HFF-Myc (cell line): ENCODE measurements at regions not wholly inside any gene's neighbourhood (a gene's known extent, or its start where the extent isn't known, plus 50 kb on each side); places are given as distances from the start of the nearest gene placed in this dataset.
"Not testable (repeated sequence)": the region's sequence is repeated elsewhere in the genome, so short reads cannot be mapped to it uniquely, and the experiment has no call there.

ENCODE experiments used
- DNase-seq: peaks from one replicate; pipeline ENCODE4 v3.0.0-alpha.2; 2011; ENCODE audit warnings: low read depth; ENCODE audit errors: extremely low read depth
- H3K4me3 ChIP-seq: replicated peaks from 2 replicates; pipeline ENCODE4 v1.5.1; 2011; ENCODE audit warnings: low read depth, mild to moderate bottlenecking, control low read depth, low read length
- TF ChIP-seq, protein P1 (sequence below): IDR thresholded peaks from 2 replicates; pipeline ENCODE4 v1.5.1; 2012; ENCODE audit warnings: mild to moderate bottlenecking, low read depth, low read length, control low read depth; ENCODE audit errors: missing control alignments

DNA sequence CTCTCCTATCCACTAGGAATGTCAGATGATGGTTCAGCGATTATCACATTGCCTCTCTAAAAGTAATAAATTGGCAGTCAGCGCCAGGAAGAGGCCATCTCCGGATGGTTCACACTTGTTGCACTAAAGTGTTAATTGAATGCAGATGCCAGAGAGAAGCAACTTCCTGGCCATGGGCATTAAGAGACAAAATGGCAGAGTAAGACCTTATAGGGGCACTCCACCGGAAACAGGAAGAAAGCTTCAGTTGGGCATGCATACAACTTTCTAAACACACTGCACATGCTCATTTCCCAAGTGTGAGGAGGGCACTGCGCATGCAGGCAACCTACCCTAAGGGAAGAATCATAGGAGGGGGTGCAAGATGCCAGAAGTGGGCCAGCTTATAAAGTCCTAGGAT is 71.7 kb upstream of the AUTS2 start:
- TF ChIP-seq, protein P1, sequence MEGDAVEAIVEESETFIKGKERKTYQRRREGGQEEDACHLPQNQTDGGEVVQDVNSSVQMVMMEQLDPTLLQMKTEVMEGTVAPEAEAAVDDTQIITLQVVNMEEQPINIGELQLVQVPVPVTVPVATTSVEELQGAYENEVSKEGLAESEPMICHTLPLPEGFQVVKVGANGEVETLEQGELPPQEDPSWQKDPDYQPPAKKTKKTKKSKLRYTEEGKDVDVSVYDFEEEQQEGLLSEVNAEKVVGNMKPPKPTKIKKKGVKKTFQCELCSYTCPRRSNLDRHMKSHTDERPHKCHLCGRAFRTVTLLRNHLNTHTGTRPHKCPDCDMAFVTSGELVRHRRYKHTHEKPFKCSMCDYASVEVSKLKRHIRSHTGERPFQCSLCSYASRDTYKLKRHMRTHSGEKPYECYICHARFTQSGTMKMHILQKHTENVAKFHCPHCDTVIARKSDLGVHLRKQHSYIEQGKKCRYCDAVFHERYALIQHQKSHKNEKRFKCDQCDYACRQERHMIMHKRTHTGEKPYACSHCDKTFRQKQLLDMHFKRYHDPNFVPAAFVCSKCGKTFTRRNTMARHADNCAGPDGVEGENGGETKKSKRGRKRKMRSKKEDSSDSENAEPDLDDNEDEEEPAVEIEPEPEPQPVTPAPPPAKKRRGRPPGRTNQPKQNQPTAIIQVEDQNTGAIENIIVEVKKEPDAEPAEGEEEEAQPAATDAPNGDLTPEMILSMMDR, result no peak
- DNase-seq, result no peak
- no peak overlapping the region for H3K4me3 ChIP-seq

DNA sequence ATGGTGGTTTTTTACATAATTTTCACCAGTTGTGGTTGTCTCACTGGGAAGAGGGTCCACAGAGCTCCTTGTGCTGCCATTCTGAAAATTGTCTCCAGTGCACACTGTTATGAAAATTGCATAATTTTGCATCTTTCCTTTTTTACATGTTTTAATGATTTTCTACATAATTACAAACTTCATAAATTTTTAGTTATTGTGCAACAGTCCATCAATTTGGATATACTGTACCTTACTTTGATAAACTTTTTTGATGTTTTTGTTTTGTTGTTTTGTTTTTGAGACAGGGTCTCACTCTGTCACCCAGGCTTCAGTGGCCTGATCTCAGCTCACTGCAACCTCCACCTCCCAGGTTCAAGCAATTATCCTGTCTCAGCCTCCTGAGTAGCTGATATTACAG is 70.6 kb upstream of the AUTS2 start:
- no peak for DNase-seq
- H3K4me3 ChIP-seq, result no peak overlapping the region
- TF ChIP-seq, protein P1, result no peak

DNA sequence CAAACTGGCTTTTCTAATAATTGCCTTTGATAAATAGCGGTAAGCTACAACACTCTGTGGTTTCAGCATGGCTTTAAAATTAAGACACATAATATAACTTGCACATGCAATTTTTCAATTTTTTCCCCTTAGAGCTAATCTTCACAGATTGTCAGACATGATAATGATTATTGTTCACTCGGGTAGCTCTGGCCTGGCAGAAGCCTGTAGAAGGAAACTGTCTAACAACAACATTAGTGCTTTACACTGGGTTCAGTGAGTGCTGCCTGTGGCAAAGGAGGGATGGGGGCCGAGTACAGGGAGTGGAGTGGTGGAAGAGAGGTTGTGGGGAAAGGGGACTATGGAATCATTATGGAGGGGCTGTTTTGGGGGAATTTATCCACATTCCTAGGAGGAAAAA is 67.2 kb upstream of the AUTS2 start:
- H3K4me3 ChIP-seq, result no peak overlapping the region
- DNase-seq, result no peak
- TF ChIP-seq, protein P1, result no peak

DNA sequence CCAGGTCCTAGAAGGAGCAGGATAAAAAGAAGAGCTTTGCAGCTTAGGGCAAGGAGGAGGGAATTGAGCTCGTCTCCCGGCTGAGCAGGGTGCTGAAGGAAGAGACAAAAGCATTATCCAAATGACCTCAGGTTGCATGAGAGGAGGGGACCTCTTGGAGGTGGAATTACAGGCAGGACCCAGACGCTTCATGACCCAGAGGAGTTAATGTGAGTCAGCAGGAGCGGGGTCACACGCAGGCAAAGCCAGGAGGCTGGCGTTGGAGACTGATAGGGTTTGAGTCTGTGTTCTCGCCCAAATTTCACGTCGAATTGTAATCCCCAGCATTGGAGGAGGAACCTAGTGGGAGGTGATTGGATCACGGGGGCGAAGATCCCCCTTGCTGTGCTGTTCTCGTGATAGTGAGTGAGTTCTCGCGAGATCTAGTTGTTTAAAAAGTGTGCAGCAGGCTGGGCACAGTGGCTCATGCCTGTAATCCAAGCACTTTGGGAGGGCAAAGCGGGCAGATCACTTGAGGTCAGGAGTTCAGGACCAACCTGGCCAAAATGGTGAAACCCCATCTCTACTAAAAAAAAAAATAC is 63.7 kb upstream of the AUTS2 start:
- TF ChIP-seq, protein P1, result no peak
- H3K4me3 ChIP-seq, result no peak overlapping the region
- DNase-seq, result no peak

DNA sequence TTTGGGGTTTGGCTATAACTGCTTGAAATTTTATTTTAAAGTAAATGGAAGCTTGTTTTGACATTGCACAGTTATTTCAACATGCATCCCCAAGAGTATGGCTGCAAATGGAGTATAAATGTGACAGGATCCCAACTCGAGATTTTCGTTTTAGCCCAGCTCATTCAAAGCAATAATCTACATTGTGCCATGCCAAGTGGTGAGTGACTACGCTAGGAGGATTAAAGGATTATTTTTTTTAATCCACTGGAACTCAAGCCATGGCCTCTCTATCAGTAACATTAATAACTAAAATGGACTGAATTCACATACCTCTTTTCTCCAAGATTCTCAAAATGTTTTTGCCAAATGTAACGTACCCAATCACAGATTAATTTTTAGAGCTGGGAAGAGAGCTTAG is 60.6 kb upstream of the AUTS2 start:
- DNase-seq, result no peak
- TF ChIP-seq, protein P1, result no peak
- H3K4me3 ChIP-seq, result no peak overlapping the region

DNA sequence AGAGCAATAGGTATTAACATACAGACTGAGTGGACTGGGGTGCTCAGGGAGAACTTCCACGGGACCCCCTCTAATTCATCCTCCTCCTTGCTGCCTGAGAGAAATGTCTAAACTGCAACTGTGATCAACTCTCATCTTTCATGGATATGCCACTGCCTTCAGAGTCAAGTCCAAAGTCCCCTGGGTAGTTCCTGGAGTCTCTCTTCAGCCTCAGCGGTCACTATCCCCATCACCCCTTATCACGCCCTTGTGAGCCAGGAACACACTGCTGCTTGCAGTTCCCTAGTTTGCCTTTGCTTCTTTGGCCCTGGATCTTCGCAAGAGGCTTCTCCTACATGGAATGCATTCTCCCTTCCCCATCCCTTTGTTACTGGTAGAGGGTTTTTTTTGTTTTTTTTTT is 58.7 kb upstream of the AUTS2 start:
- no peak overlapping the region for H3K4me3 ChIP-seq
- DNase-seq, result no peak
- TF ChIP-seq, protein P1, result no peak

DNA sequence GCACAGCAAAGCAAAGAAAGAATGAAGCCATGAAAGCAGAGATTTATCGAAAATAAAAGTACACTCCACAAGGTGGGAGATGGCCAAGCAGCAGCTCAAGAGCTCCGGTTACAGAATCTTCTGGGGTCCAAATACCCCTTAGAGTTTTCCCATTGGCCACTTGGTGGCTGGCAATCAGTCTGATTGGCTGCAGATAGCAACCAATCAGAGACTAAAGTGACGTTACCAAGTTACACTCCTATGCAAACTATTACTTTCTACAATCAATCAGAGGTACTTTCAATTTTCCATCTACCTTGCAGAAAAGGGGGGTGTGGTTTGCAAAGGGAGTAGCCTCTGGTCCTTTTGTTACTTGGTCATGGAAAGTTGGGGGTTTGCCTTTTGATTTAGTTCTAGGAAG is 58.0 kb upstream of the AUTS2 start:
- TF ChIP-seq, protein P1, result no peak
- DNase-seq, result no peak
- H3K4me3 ChIP-seq, result no peak overlapping the region

DNA sequence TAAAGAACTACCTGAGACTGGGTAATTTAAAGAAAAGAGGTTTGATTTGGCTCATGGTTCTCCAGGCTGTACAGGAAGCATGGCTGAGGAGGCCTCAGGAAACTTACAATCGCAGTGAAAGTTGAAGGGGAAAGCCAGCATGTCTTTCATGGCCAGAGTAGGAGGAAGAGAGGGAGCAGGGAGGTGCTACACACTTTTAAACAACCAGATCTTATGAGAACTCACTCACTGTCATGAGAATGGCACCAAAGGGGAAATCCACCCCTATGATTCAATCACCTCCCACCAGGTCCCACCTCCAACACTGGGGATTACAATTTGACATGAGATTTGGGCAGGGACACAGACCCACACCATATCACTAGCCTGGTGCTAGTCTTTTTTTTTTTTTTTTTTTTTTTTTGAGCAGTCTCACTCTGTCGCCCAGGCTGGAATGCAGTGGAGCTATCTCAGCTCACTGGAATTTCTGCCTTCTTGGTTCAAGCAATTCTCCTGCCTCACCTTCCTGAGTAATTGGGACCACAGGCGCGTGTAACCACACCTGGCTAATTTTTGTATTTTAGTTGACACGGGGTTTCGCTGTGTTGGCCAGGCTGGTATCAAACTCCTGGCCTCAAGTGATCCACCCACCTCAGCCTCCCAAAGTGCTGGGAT is 56.4 kb upstream of the AUTS2 start:
- DNase-seq, H3K4me3 ChIP-seq: not testable (repeated sequence)
